ENCODE measurements at regions not wholly inside any gene's neighbourhood (a gene's known extent, or its start where the extent isn't known, plus 50 kb on each side); places are given as distances from the start of the nearest gene placed in this dataset.

- Mint-ChIP-seq H3K4me1 (no peaks in the 10 kb centered on the region), H3K9me3 (peaks cover 5% of the 10 kb centered on the region), H3K4me3 (no peak overlapping the region), H3K36me3 (ENCODE audit: insufficient read depth) (no peaks in the 10 kb centered on the region), H3K27ac (ENCODE audit: low read depth) (no peak overlapping the region), H3K27me3 (no peaks in the 10 kb centered on the region)
- DNase-seq (ENCODE audit: low spot score in 2 of 2): no peak
- no peak for ATAC-seq (replicated peaks; ENCODE audit: extremely low read depth, poor library complexity, severe bottlenecking)
Measured at GRCh38 chr4:23297327-23297726, 592.5 kb downstream of the PPARGC1A start.

- H3K4me3 Mint-ChIP-seq: no peak overlapping the region
- no peak for DNase-seq (ENCODE audit: low spot score in 2 of 2)
- no peaks in the 10 kb centered on the region for H3K27me3 Mint-ChIP-seq
Measured at GRCh38 chr4:23291139-23291538, 598.4 kb downstream of the GBA3 start.

DNA sequence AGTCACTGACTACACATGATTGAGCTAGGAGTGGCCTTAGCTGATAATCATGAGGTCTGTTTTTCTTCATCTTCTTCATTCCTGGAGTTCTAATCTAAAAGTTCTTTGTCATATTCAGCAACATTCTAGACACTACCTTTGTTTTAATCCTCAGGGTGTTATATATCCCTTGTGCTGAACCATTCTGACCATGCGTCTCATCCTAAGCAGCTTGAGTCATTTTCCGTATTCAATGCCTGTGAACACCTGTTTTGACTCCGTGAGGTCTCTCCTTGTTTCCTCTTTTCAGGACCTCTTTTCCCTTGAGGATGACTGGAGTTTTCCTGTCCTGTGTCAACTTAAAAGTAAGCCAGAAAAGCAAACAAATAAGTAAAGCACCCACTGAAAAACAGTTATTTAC is 597.9 kb downstream of the GBA3 start:
- Mint-ChIP-seq H3K9me3 (no peaks in the 10 kb centered on the region), H3K36me3 (ENCODE audit: insufficient read depth) (no peaks in the 10 kb centered on the region), H3K4me3 (no peak overlapping the region), H3K4me1 (no peaks in the 10 kb centered on the region), H3K27me3 (no peaks in the 10 kb centered on the region), H3K27ac (ENCODE audit: low read depth) (no peak overlapping the region)
- no peak for DNase-seq (ENCODE audit: low spot score in 2 of 2)
- no peak for ATAC-seq (replicated peaks; ENCODE audit: extremely low read depth, poor library complexity, severe bottlenecking)

More at GRCh38 chr4:23291139-23291538, 598.4 kb downstream of the GBA3 start:
- H3K9me3 Mint-ChIP-seq: no peaks in the 10 kb centered on the region
- no peak overlapping the region for H3K27ac Mint-ChIP-seq (ENCODE audit: low read depth)
- no peaks in the 10 kb centered on the region for H3K36me3 Mint-ChIP-seq (ENCODE audit: insufficient read depth)
- ATAC-seq (replicated peaks; ENCODE audit: extremely low read depth, poor library complexity, severe bottlenecking): no peak
- H3K4me1 Mint-ChIP-seq: no peaks in the 10 kb centered on the region

DNA sequence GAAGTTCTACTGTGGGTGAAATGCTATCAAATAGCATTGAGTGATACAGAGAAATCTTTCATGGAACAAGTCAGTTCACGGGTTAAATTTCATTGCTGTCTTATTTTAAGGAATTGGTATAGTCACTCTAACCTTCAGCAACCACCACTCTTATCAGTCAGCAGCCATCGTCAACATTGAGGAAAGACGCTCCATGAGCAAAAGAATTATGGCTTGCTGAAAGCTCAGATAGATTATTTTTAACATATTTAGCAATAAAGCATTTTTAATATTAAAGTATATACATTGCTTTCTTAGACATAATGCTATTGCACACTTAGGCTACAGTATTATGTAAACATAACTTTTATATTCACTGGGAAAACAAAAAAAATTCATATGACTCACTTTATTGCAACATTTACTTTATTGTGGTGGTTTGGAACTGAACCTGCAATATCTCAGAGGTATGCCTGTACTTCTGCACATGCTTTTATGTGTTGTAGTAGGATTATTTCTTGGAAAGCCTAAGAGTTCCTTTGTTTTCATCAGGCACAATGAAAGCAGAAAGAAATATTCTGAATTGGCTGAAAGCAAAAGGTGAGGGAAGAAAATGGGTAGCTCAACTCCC is 586.7 kb downstream of the GBA3 start:
- Mint-ChIP-seq H3K36me3 (ENCODE audit: insufficient read depth) (peaks cover 4% of the 10 kb centered on the region), H3K9me3 (peaks cover 23% of the 10 kb centered on the region), H3K27ac (ENCODE audit: low read depth) (no peak overlapping the region), H3K4me3 (no peak overlapping the region), H3K4me1 (no peaks in the 10 kb centered on the region), H3K27me3 (no peaks in the 10 kb centered on the region)
- DNase-seq (ENCODE audit: low spot score in 2 of 2) (no peak), ATAC-seq (replicated peaks; ENCODE audit: extremely low read depth, poor library complexity, severe bottlenecking) (no peak)

DNA sequence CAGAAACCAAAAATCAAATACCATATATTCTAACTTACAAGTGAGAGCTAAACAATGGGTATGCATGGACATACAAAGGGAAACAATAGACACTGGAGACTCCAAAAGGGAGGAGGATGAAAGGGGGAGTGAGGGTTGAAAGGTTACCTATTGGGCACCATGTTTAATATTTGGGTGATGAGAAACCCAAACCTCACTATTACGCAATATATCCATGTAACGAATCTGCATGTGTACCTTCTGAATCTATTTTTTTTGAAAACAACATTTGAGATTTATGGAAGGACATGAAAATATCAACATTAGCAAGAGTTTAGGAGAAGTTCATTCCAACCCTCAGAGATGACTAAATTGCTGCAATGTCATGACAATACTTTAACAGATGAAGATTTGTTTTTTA is 586.1 kb downstream of the GBA3 start:
- H3K4me3 Mint-ChIP-seq: no peak overlapping the region

GRCh38 chr4:23276076-23276475 is 583.3 kb downstream of the GBA3 start:
- DNase-seq (ENCODE audit: low spot score in 2 of 2) (no peak), ATAC-seq (replicated peaks; ENCODE audit: extremely low read depth, poor library complexity, severe bottlenecking) (no peak)
- H3K9me3 Mint-ChIP-seq: peaks cover 23% of the 10 kb centered on the region
- no peak overlapping the region for H3K27ac Mint-ChIP-seq (ENCODE audit: low read depth)
- peaks cover 3% of the 10 kb centered on the region for H3K36me3 Mint-ChIP-seq (ENCODE audit: insufficient read depth)
- no peaks in the 10 kb centered on the region for H3K4me1 Mint-ChIP-seq
- no peaks in the 10 kb centered on the region for H3K27me3 Mint-ChIP-seq
- no peak overlapping the region for H3K4me3 Mint-ChIP-seq

More for the DNA sequence above, 586.1 kb downstream of the GBA3 start:
- Mint-ChIP-seq H3K27ac (ENCODE audit: low read depth) (no peak overlapping the region), H3K4me1 (no peaks in the 10 kb centered on the region), H3K27me3 (no peaks in the 10 kb centered on the region), H3K36me3 (ENCODE audit: insufficient read depth) (peaks cover 4% of the 10 kb centered on the region), H3K9me3 (peaks cover 23% of the 10 kb centered on the region)
- ATAC-seq (replicated peaks; ENCODE audit: extremely low read depth, poor library complexity, severe bottlenecking): no peak
- DNase-seq (ENCODE audit: low spot score in 2 of 2): no peak

GRCh38 chr4:23269566-23269965 is 576.8 kb downstream of the GBA3 start:
- Mint-ChIP-seq H3K4me3 (no peak overlapping the region), H3K4me1 (no peaks in the 10 kb centered on the region), H3K9me3 (peaks cover 5% of the 10 kb centered on the region), H3K27me3 (no peaks in the 10 kb centered on the region), H3K27ac (ENCODE audit: low read depth) (no peak overlapping the region), H3K36me3 (ENCODE audit: insufficient read depth) (no peaks in the 10 kb centered on the region)
- DNase-seq (ENCODE audit: low spot score in 2 of 2) (no peak), ATAC-seq (replicated peaks; ENCODE audit: extremely low read depth, poor library complexity, severe bottlenecking) (no peak)

DNA sequence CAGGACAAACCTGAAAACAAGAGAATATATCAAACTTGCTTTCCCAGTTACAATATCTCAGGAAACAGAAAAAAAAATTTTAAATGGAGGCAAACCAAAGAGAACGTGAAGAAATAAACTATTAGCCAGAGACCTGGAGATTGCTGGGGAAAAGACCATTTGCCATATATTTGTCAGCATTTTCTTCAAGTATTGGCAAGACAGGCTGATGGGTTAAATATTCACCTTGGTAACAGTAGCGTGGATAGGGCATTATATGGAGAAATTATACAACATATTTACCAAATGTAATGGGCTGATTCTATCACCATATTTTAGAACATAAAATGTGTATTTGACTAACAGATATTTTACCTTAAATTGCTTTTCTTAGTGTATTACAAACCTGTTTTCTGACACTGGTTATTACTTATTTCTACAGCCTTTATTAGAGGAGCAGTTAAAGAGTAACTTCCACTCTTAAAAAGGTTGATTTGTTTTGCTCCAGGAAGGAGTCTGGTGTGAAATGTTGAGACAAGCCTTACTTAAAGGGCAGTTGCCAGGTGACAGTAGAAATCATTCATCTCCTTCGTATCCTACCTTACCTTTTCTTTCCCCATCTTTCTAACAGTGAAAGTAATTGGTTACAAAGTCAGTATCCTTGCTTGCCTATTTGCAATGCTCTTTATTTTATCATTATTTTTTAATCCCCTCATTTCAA is 575.5 kb downstream of the GBA3 start:
- Mint-ChIP-seq H3K36me3 (ENCODE audit: insufficient read depth) (no peaks in the 10 kb centered on the region), H3K27me3 (no peaks in the 10 kb centered on the region), H3K27ac (ENCODE audit: low read depth) (no peak overlapping the region), H3K4me1 (no peaks in the 10 kb centered on the region), H3K4me3 (no peak overlapping the region), H3K9me3 (peaks cover 11% of the 10 kb centered on the region)
- DNase-seq (ENCODE audit: low spot score in 2 of 2): no peak
- ATAC-seq (replicated peaks; ENCODE audit: extremely low read depth, poor library complexity, severe bottlenecking): no peak

DNA sequence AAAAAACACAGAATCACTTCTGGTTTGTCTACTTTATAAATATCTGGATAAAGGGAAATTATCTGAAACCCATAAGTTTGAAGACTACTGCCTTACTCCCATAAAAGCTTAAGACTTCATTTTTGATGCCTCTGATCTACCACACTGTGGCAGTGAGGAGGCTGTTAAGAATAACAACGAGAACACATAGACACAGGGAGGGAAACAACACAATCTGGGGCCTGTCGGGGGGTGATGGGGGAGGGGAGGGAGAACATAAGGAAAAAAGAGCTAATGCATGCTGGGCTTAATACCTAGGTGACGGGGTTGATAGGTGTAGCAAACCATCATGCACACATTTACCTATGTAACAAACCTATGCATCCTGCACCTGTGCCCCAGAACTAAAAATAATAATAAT is 573.7 kb downstream of the GBA3 start:
- ATAC-seq (replicated peaks; ENCODE audit: extremely low read depth, poor library complexity, severe bottlenecking) (no peak), DNase-seq (ENCODE audit: low spot score in 2 of 2) (no peak)
- H3K27ac Mint-ChIP-seq (ENCODE audit: low read depth): no peak overlapping the region
- no peaks in the 10 kb centered on the region for H3K36me3 Mint-ChIP-seq (ENCODE audit: insufficient read depth)
- no peaks in the 10 kb centered on the region for H3K4me1 Mint-ChIP-seq
- H3K27me3 Mint-ChIP-seq: no peaks in the 10 kb centered on the region
- no peak overlapping the region for H3K4me3 Mint-ChIP-seq
- peaks cover 11% of the 10 kb centered on the region for H3K9me3 Mint-ChIP-seq

DNA sequence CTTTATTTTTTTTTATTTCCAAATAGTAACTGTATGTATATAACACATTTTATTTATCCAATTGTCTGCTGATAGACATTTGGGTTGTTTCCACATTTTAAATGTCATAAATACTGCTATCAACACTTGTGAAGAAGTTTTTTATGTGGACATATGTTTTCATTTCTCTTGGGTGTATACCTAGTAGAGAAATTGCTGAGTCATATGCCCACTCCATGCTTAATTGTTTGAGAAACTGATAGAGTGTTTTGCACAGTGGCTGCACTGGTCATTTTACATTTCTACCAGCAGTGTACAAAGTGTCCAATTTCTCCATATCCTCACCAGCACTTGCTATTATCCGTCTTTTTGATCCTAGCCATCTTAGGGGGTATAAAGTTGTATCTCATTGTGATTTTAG is 567.8 kb downstream of the GBA3 start:
- no peak for ATAC-seq (replicated peaks; ENCODE audit: extremely low read depth, poor library complexity, severe bottlenecking)

GRCh38 chr4:23245203-23245832 is 552.6 kb downstream of the GBA3 start:
- H3K4me3 Mint-ChIP-seq: no peak overlapping the region
- H3K4me1 Mint-ChIP-seq: no peaks in the 10 kb centered on the region
- no peaks in the 10 kb centered on the region for H3K36me3 Mint-ChIP-seq (ENCODE audit: insufficient read depth)
- H3K27me3 Mint-ChIP-seq: no peaks in the 10 kb centered on the region
- peaks cover 6% of the 10 kb centered on the region for H3K9me3 Mint-ChIP-seq
- DNase-seq (ENCODE audit: low spot score in 2 of 2) (no peak), ATAC-seq (replicated peaks; ENCODE audit: extremely low read depth, poor library complexity, severe bottlenecking) (no peak)
- no peak overlapping the region for H3K27ac Mint-ChIP-seq (ENCODE audit: low read depth)

More for the DNA sequence above, 567.8 kb downstream of the GBA3 start:
- H3K27me3 Mint-ChIP-seq: no peaks in the 10 kb centered on the region
- H3K4me3 Mint-ChIP-seq: no peak overlapping the region
- DNase-seq (ENCODE audit: low spot score in 2 of 2): no peak
- peaks cover 3% of the 10 kb centered on the region for H3K36me3 Mint-ChIP-seq (ENCODE audit: insufficient read depth)
- H3K27ac Mint-ChIP-seq (ENCODE audit: low read depth): no peak overlapping the region
- H3K4me1 Mint-ChIP-seq: no peaks in the 10 kb centered on the region
- peaks cover 6% of the 10 kb centered on the region for H3K9me3 Mint-ChIP-seq

DNA sequence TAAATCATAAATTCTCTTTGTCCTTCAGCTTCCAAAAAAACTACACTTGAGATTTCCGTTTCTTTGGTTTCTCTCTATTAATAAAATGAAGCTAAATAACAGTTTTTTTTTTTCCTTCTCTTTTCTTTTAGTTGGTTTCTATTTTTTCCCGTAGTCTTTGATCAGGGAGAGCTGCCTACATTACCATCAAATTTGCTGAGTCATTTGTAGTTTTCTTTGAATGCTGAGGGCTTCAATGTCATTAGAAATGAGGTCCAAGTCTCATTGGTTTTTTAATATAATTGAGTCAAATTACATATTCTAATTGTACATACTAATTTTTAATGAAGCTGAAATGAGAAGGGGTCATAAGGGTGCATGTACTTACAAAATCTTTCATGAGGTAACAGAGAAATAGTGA is 550.2 kb downstream of the GBA3 start:
- Mint-ChIP-seq H3K27me3 (no peaks in the 10 kb centered on the region), H3K4me1 (no peaks in the 10 kb centered on the region), H3K9me3 (peaks cover 17% of the 10 kb centered on the region), H3K36me3 (ENCODE audit: insufficient read depth) (no peaks in the 10 kb centered on the region), H3K27ac (ENCODE audit: low read depth) (no peak overlapping the region), H3K4me3 (no peak overlapping the region)
- ATAC-seq (replicated peaks; ENCODE audit: extremely low read depth, poor library complexity, severe bottlenecking) (no peak), DNase-seq (ENCODE audit: low spot score in 2 of 2) (no peak)

DNA sequence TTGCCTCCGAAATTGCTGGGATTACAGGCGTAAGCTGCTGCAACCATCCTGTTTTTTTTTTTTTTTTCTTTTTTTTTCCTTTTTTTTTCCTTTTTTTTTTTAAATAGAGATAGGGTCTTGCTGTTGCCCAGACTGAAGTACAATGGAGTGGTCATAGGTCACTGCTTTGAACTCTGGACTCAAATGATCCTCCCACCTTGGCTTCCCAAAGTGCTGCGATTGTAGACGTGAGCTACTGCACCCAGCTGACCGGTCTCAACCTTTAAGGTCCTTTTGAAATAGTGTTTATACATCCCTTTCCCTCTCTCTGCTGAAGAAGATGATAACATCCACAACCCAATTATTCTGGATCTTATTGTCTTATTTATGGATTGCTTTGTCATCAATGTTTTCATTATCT is 548.7 kb downstream of the GBA3 start:
- Mint-ChIP-seq H3K27me3 (no peaks in the 10 kb centered on the region), H3K4me1 (no peaks in the 10 kb centered on the region), H3K4me3 (no peak overlapping the region), H3K27ac (ENCODE audit: low read depth) (no peak overlapping the region), H3K9me3 (peaks cover 17% of the 10 kb centered on the region), H3K36me3 (ENCODE audit: insufficient read depth) (no peaks in the 10 kb centered on the region)
- no peak for ATAC-seq (replicated peaks; ENCODE audit: extremely low read depth, poor library complexity, severe bottlenecking)
- no peak for DNase-seq (ENCODE audit: low spot score in 2 of 2)

All from central memory CD8-positive, alpha-beta T cell (primary cell).